Central memory CD8-positive, alpha-beta T cell (primary cell): ENCODE measurements at regions not wholly inside any gene's neighbourhood (a gene's known extent, or its start where the extent isn't known, plus 50 kb on each side); places are given as distances from the start of the nearest gene placed in this dataset.
A peak's percentile ranks its signal among the peaks of the same experiment; 100 is the strongest.
"Not testable (repeated sequence)": the region's sequence is repeated elsewhere in the genome, so short reads cannot be mapped to it uniquely, and the experiment has no call there.

Source experiments
- ATAC-seq: fragments of 150-1000 bp; cut with Tn5 transposase; replicated peaks from 2 replicates; pipeline ENCODE4 v1.10.0; 2022; ENCODE audit warnings: mild to moderate bottlenecking, moderate FRiP score, moderate number of reproducible peaks; ENCODE audit not compliant: poor library complexity, severe bottlenecking; ENCODE audit errors: extremely low read depth
- DNase-seq, 2 donors: peaks; one replicate each; pipeline ENCODE4 v3.0.0; 2021; ENCODE audit warnings: low spot score in 2 of 2
- H3K27ac Mint-ChIP-seq: one replicate; pipeline ENCODE4 v1.8.0; 2022; ENCODE audit warnings: low read depth, mild to moderate bottlenecking, moderate library complexity, mixed read lengths
- H3K27me3 Mint-ChIP-seq: one replicate; pipeline ENCODE4 v1.8.0; 2022; ENCODE audit warnings: mixed read lengths
- H3K36me3 Mint-ChIP-seq: one replicate; pipeline ENCODE4 v1.8.0; 2022; ENCODE audit warnings: mild to moderate bottlenecking, moderate library complexity, mixed read lengths; ENCODE audit not compliant: insufficient read depth
- H3K4me1 Mint-ChIP-seq: one replicate; pipeline ENCODE4 v1.8.0; 2022; ENCODE audit warnings: mixed read lengths
- H3K4me3 Mint-ChIP-seq: one replicate; pipeline ENCODE4 v1.8.0; 2022; ENCODE audit warnings: mild to moderate bottlenecking, moderate library complexity, mixed read lengths
- H3K9me3 Mint-ChIP-seq: one replicate; pipeline ENCODE4 v1.8.0; 2022; ENCODE audit warnings: mixed read lengths

- DNase-seq (no peak), ATAC-seq (no peak)
- Mint-ChIP-seq H3K4me3 (no peak overlapping the region), H3K36me3 (no peaks in the 10 kb centered on the region), H3K27ac (peak overlapping the region; percentile 93), H3K4me1 (peaks cover 48% of the 10 kb centered on the region), H3K9me3 (peaks cover 9% of the 10 kb centered on the region), H3K27me3 (no peaks in the 10 kb centered on the region)
Measured at GRCh38 chr5:74973694-74974093, 78.7 kb downstream of the GCNT4 start.

GRCh38 chr5:74971947-74972460 is 80.4 kb downstream of the GCNT4 start:
- no peak for DNase-seq
- Mint-ChIP-seq H3K27ac (peak overlapping the region; percentile 93), H3K27me3 (no peaks in the 10 kb centered on the region), H3K9me3 (peaks cover 9% of the 10 kb centered on the region), H3K36me3 (no peaks in the 10 kb centered on the region), H3K4me1 (peaks cover 43% of the 10 kb centered on the region), H3K4me3 (no peak overlapping the region)
- no peak for ATAC-seq

GRCh38 chr5:74970891-74971290 is 81.5 kb downstream of the GCNT4 start:
- H3K9me3 Mint-ChIP-seq, H3K36me3 Mint-ChIP-seq, H3K4me3 Mint-ChIP-seq, DNase-seq, ATAC-seq, H3K27me3 Mint-ChIP-seq: not testable (repeated sequence)
- Mint-ChIP-seq H3K4me1 (peaks cover 32% of the 10 kb centered on the region), H3K27ac (peak overlapping the region; percentile 93)

GRCh38 chr5:74969726-74970125 is 82.6 kb downstream of the GCNT4 start:
- H3K4me3 Mint-ChIP-seq, result no peak overlapping the region
- H3K9me3 Mint-ChIP-seq, result no peaks in the 10 kb centered on the region
- no peak overlapping the region for H3K27ac Mint-ChIP-seq
- ATAC-seq (no peak), DNase-seq (no peak)
- no peaks in the 10 kb centered on the region for H3K36me3 Mint-ChIP-seq
- peaks cover 20% of the 10 kb centered on the region for H3K4me1 Mint-ChIP-seq
- no peaks in the 10 kb centered on the region for H3K27me3 Mint-ChIP-seq

GRCh38 chr5:74966141-74967026 is 86.0 kb downstream of the GCNT4 start:
- H3K36me3 Mint-ChIP-seq, result peaks cover 2% of the 10 kb centered on the region
- H3K27ac Mint-ChIP-seq, result no peak overlapping the region
- ATAC-seq (no peak), DNase-seq (no peak)
- H3K4me1 Mint-ChIP-seq, result peaks cover 10% of the 10 kb centered on the region
- no peaks in the 10 kb centered on the region for H3K9me3 Mint-ChIP-seq
- H3K4me3 Mint-ChIP-seq, result no peak overlapping the region
- H3K27me3 Mint-ChIP-seq, result no peaks in the 10 kb centered on the region

- no peaks in the 10 kb centered on the region for H3K9me3 Mint-ChIP-seq
- no peaks in the 10 kb centered on the region for H3K27me3 Mint-ChIP-seq
- peaks cover 2% of the 10 kb centered on the region for H3K36me3 Mint-ChIP-seq
- no peak for DNase-seq
- H3K4me1 Mint-ChIP-seq, result peaks cover 10% of the 10 kb centered on the region
- H3K4me3 Mint-ChIP-seq, result no peak overlapping the region
- no peak overlapping the region for H3K27ac Mint-ChIP-seq
- ATAC-seq, result no peak
Measured at GRCh38 chr5:74963407-74963806, 89.0 kb downstream of the GCNT4 start.

DNA sequence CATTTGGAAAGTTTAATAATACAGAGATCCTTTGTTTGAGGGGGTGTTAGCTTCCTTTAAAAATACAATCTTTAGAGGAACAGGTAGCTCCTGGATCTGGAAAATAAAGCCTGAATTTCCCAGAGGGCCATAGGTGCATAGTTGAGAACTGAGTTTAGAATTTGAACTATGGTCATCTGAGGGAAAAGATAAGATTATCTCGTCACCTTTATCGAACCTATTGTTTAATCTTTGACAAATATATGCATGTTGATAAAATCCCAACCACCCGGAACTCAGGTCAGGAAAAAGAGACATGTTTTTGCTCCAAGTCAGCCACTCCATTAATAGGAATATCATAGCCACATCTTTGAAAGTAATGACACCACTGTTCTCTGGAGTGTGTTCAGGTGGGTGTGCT is 91.7 kb upstream of the FAM169A start:
- no peaks in the 10 kb centered on the region for H3K9me3 Mint-ChIP-seq
- H3K4me1 Mint-ChIP-seq, result peaks cover 15% of the 10 kb centered on the region
- peaks cover 2% of the 10 kb centered on the region for H3K36me3 Mint-ChIP-seq
- H3K27me3 Mint-ChIP-seq, result no peaks in the 10 kb centered on the region
- no peak overlapping the region for H3K4me3 Mint-ChIP-seq
- ATAC-seq, result no peak
- DNase-seq, result no peak
- H3K27ac Mint-ChIP-seq, result no peak overlapping the region

DNA sequence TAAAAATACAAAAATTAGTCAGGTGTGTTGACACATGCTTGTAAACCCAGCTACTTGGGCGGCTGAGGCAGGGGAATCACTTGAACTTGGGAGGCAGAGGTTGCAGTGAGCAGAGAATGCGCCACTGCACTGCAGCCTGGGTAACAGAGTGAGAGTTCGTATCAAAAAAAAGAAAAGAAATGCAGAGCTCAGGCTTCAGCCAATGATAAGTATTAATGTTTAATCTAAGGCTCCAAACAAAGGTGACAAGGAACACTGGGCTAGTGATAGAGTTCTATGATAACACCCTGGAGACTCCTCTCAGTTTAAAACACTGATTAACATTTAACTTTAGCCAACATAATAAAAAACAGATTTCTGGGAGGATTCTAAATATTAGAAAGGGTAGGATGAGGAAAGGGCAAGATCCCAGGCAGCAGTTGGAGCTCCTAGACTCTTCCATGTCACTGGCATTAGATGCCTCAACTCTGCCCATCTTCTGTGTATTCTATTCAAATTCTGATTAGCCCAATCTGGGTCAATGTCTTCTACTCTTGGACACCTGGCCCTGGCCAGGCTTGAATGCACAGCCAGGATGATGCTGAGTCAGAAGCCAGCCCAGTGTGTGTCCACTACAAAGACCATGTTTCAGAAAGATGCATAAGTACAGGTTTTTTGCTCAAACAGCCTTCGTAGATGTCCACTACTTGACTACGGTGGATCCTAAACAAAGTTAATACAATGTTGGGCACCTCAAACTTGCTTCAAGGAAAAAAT is 91.0 kb upstream of the FAM169A start:
- Mint-ChIP-seq H3K4me1 (peaks cover 15% of the 10 kb centered on the region), H3K27ac (no peak overlapping the region)
- no peak for ATAC-seq

GRCh38 chr5:74956278-74956677 is 90.1 kb upstream of the FAM169A start:
- DNase-seq (no peak), ATAC-seq (no peak)
- Mint-ChIP-seq H3K9me3 (no peaks in the 10 kb centered on the region), H3K4me3 (no peak overlapping the region), H3K27ac (no peak overlapping the region), H3K36me3 (no peaks in the 10 kb centered on the region), H3K27me3 (no peaks in the 10 kb centered on the region), H3K4me1 (peaks cover 15% of the 10 kb centered on the region)

More for the DNA sequence above, 91.0 kb upstream of the FAM169A start:
- Mint-ChIP-seq H3K36me3 (no peaks in the 10 kb centered on the region), H3K27me3 (no peaks in the 10 kb centered on the region), H3K9me3 (no peaks in the 10 kb centered on the region), H3K4me3 (no peak overlapping the region)
- DNase-seq, result no peak

- no peaks in the 10 kb centered on the region for H3K27me3 Mint-ChIP-seq
- H3K36me3 Mint-ChIP-seq, result no peaks in the 10 kb centered on the region
- no peak overlapping the region for H3K4me3 Mint-ChIP-seq
- no peaks in the 10 kb centered on the region for H3K9me3 Mint-ChIP-seq
- no peak for DNase-seq
- H3K4me1 Mint-ChIP-seq, result peaks cover 21% of the 10 kb centered on the region
- ATAC-seq, result no peak
- no peak overlapping the region for H3K27ac Mint-ChIP-seq
Measured at GRCh38 chr5:74954919-74955318, 88.7 kb upstream of the FAM169A start.

DNA sequence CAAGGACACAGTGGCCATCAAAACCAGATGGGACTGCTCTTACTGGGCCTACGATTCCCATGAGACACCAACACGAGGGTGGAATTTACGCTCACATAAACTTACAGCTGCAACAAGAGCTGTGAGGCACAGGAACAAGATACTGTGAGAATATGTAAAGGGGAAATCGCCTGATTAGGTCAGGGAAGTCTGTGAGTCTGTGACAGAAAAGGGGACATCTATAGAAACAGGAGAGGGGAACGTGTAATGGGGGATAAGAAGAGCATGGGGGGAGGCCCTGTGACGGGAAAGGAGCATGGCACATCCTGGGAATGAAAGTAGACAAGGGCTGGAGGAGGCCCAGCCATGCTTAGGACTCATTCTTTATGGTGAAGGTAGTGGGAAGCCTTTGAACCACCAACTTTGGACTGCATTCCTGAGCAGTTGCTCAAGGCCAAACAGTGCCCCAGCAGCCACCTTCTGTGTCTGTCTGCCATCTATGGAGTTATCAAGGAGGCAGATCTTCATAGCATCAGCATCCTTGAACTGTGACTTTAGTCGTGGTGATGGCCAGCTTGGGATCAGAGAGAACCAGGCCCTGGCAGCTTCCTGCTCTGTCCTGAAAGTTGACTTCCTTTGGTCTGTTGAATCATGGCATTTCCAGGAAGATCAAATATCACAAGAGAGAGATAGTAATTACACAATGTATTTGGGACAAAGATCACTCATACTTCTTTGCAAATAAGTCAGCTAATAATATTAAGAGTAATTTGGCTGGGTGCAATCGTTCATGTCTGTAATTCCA is 87.9 kb upstream of the FAM169A start:
- ATAC-seq (peak; percentile 79), DNase-seq (no peak)
- H3K27ac Mint-ChIP-seq, result peak overlapping the region; percentile 22

DNA sequence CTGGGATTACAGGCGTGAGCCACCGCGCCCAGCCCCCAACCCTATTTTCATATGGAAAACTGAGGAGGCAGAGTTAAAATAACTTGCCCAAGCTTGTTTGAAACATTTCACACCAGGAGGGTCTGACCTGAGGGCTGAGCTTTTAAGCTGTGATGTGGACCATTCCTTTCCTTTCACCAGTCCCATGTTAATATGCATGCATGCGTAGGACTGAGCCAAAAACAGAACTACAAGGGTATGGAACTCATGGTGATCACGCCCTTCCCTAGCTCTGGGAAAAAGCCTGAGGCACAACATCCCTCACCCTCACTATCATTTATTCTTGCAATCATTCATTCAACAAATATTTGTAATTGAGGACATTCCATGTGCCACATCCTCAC is 87.4 kb upstream of the FAM169A start:
- ATAC-seq, result no peak
- Mint-ChIP-seq H3K4me3 (no peak overlapping the region), H3K27ac (peak overlapping the region; percentile 22)

More for the DNA sequence above, 87.9 kb upstream of the FAM169A start:
- no peaks in the 10 kb centered on the region for H3K27me3 Mint-ChIP-seq
- no peak overlapping the region for H3K4me3 Mint-ChIP-seq
- no peaks in the 10 kb centered on the region for H3K36me3 Mint-ChIP-seq
- H3K9me3 Mint-ChIP-seq, result no peaks in the 10 kb centered on the region
- H3K4me1 Mint-ChIP-seq, result peaks cover 21% of the 10 kb centered on the region

More for the DNA sequence above, 87.4 kb upstream of the FAM169A start:
- Mint-ChIP-seq H3K27me3 (no peaks in the 10 kb centered on the region), H3K9me3 (no peaks in the 10 kb centered on the region), H3K36me3 (no peaks in the 10 kb centered on the region), H3K4me1 (peaks cover 21% of the 10 kb centered on the region)
- no peak for DNase-seq
